NCI-H146 (cell line): ENCODE measurements at regions not wholly inside any gene's neighbourhood (a gene's known extent, or its start where the extent isn't known, plus 50 kb on each side); places are given as distances from the start of the nearest gene placed in this dataset.
"Not testable (repeated sequence)": the region's sequence is repeated elsewhere in the genome, so short reads cannot be mapped to it uniquely, and the experiment has no call there.

Experiments
- DNase-seq: peaks from one replicate; lab custom pipeline; 2025; lab: John Stamatoyannopoulos, UW

GRCh38 chr3:182138393-182138792, 426.7 kb downstream of the SOX2 start:
- DNase-seq, result peak; percentile 47

- peak; percentile 89 for DNase-seq
These were observed 428.1 kb downstream of the SOX2 start for GRCh38 chr3:182139627-182140357.

GRCh38 chr3:182142928-182143327, 431.2 kb downstream of the SOX2 start:
- DNase-seq, result peak; percentile 34

GRCh38 chr3:182143903-182144302, 432.2 kb downstream of the SOX2 start:
- no peak for DNase-seq

GRCh38 chr3:182148360-182148759, 436.6 kb downstream of the SOX2 start:
- no peak for DNase-seq

GRCh38 chr3:182149594-182149993, 437.9 kb downstream of the SOX2 start:
- peak; percentile 34 for DNase-seq

- DNase-seq, result not testable (repeated sequence)
These were observed 444.6 kb downstream of the SOX2 start for GRCh38 chr3:182156326-182156725.

GRCh38 chr3:182165234-182165633, 453.5 kb downstream of the SOX2 start:
- DNase-seq, result no peak

GRCh38 chr3:182172534-182172933, 460.8 kb downstream of the SOX2 start:
- DNase-seq, result no peak

GRCh38 chr3:182178488-182179200, 466.9 kb downstream of the SOX2 start:
- no peak for DNase-seq

GRCh38 chr3:182179631-182180030, 467.9 kb downstream of the SOX2 start:
- DNase-seq, result peak; percentile 53

- DNase-seq, result peak; percentile 95
These were observed 469.1 kb downstream of the SOX2 start for GRCh38 chr3:182180654-182181385.

- peak; percentile 83 for DNase-seq
These were observed 470.8 kb downstream of the SOX2 start for GRCh38 chr3:182182531-182182968.

- peak; percentile 29 for DNase-seq
These were observed 472.1 kb downstream of the SOX2 start for GRCh38 chr3:182183716-182184430.

- DNase-seq, result no peak
These were observed 473.6 kb downstream of the SOX2 start for GRCh38 chr3:182185313-182185712.

GRCh38 chr3:182190056-182190455, 478.3 kb downstream of the SOX2 start:
- DNase-seq, result no peak

GRCh38 chr3:182198345-182198744, 486.6 kb downstream of the SOX2 start:
- no peak for DNase-seq

- DNase-seq, result no peak
These were observed 489.9 kb downstream of the SOX2 start for GRCh38 chr3:182201456-182202168.

- peak; percentile 98 for DNase-seq
These were observed 500.9 kb downstream of the SOX2 start for GRCh38 chr3:182212479-182213076.

GRCh38 chr3:182214416-182214815, 502.7 kb downstream of the SOX2 start:
- DNase-seq, result no peak

- peak; percentile 44 for DNase-seq
These were observed 504.2 kb downstream of the SOX2 start for GRCh38 chr3:182215881-182216280.
